KOPT-K1 (cell line): ENCODE measurements at regions not wholly inside any gene's neighbourhood (a gene's known extent, or its start where the extent isn't known, plus 50 kb on each side); places are given as distances from the start of the nearest gene placed in this dataset.

Source experiments
- H3K27ac ChIP-seq: fragments of 200-600 bp; sonication (generic); 2 replicates; pipeline ENCODE4 v1.5.1; 2016; ENCODE audit warnings: antibody characterized with exemption, mild to moderate bottlenecking, low read depth, low read length; ENCODE audit not compliant: poor library complexity, severe bottlenecking
- H3K36me3 ChIP-seq: fragments of 200-600 bp; sonication (generic); 2 replicates; pipeline ENCODE4 v1.5.1; 2017; ENCODE audit warnings: antibody characterized with exemption, mild to moderate bottlenecking, low read length, moderate library complexity; ENCODE audit not compliant: insufficient read depth
- H3K9me3 ChIP-seq: fragments of 200-600 bp; sonication (generic); 2 replicates; pipeline ENCODE4 v1.5.1; 2017; ENCODE audit warnings: antibody characterized with exemption, low read length, mild to moderate bottlenecking; ENCODE audit not compliant: insufficient read depth, poor library complexity, severe bottlenecking

GRCh38 chr4:189060104-189060503 is 880.6 kb upstream of the FRG1 start:
- H3K27ac ChIP-seq: no peak overlapping the region
- no peaks in the 10 kb centered on the region for H3K9me3 ChIP-seq
- H3K36me3 ChIP-seq: no peaks in the 10 kb centered on the region

GRCh38 chr4:189062047-189062820 is 878.4 kb upstream of the FRG1 start:
- H3K36me3 ChIP-seq: no peaks in the 10 kb centered on the region
- no peak overlapping the region for H3K27ac ChIP-seq
- H3K9me3 ChIP-seq: no peaks in the 10 kb centered on the region

- H3K9me3 ChIP-seq: no peaks in the 10 kb centered on the region
- no peaks in the 10 kb centered on the region for H3K36me3 ChIP-seq
- no peak overlapping the region for H3K27ac ChIP-seq
Observed at GRCh38 chr4:189069772-189070171, 870.9 kb upstream of the FRG1 start.

GRCh38 chr4:189071241-189071640 is 869.4 kb upstream of the FRG1 start:
- Histone ChIP-seq H3K9me3 (no peaks in the 10 kb centered on the region), H3K27ac (no peak overlapping the region), H3K36me3 (no peaks in the 10 kb centered on the region)

- Histone ChIP-seq H3K36me3 (no peaks in the 10 kb centered on the region), H3K27ac (no peak overlapping the region), H3K9me3 (no peaks in the 10 kb centered on the region)
Observed at GRCh38 chr4:189073739-189074138, 866.9 kb upstream of the FRG1 start.

GRCh38 chr4:189081826-189082225 is 858.8 kb upstream of the FRG1 start:
- no peak overlapping the region for H3K27ac ChIP-seq
- no peaks in the 10 kb centered on the region for H3K36me3 ChIP-seq
- no peaks in the 10 kb centered on the region for H3K9me3 ChIP-seq

GRCh38 chr4:189083769-189084168 is 856.9 kb upstream of the FRG1 start:
- no peaks in the 10 kb centered on the region for H3K9me3 ChIP-seq
- no peaks in the 10 kb centered on the region for H3K36me3 ChIP-seq
- H3K27ac ChIP-seq: no peak overlapping the region

- H3K27ac ChIP-seq: no peak overlapping the region
- H3K9me3 ChIP-seq: no peaks in the 10 kb centered on the region
Observed at GRCh38 chr4:189084671-189085070, 856.0 kb upstream of the FRG1 start.

GRCh38 chr4:189087971-189088370 is 852.7 kb upstream of the FRG1 start:
- Histone ChIP-seq H3K36me3 (no peaks in the 10 kb centered on the region), H3K9me3 (peaks cover 4% of the 10 kb centered on the region), H3K27ac (no peak overlapping the region)

More at GRCh38 chr4:189084671-189085070, 856.0 kb upstream of the FRG1 start:
- H3K36me3 ChIP-seq: no peaks in the 10 kb centered on the region

- Histone ChIP-seq H3K36me3 (no peaks in the 10 kb centered on the region), H3K27ac (no peak overlapping the region), H3K9me3 (peaks cover 4% of the 10 kb centered on the region)
Observed at GRCh38 chr4:189088780-189089179, 851.9 kb upstream of the FRG1 start.

GRCh38 chr4:189090174-189090814 is 850.4 kb upstream of the FRG1 start:
- no peak overlapping the region for H3K27ac ChIP-seq

GRCh38 chr4:189092581-189092980 is 848.1 kb upstream of the FRG1 start:
- H3K36me3 ChIP-seq: no peaks in the 10 kb centered on the region
- H3K27ac ChIP-seq: no peak overlapping the region
- H3K9me3 ChIP-seq: peaks cover 4% of the 10 kb centered on the region

More at GRCh38 chr4:189090174-189090814, 850.4 kb upstream of the FRG1 start:
- Histone ChIP-seq H3K36me3 (no peaks in the 10 kb centered on the region), H3K9me3 (peaks cover 4% of the 10 kb centered on the region)

GRCh38 chr4:189096108-189096507 is 844.6 kb upstream of the FRG1 start:
- peaks cover 4% of the 10 kb centered on the region for H3K9me3 ChIP-seq
- H3K36me3 ChIP-seq: no peaks in the 10 kb centered on the region
- H3K27ac ChIP-seq: no peak overlapping the region

- H3K9me3 ChIP-seq: peaks cover 3% of the 10 kb centered on the region
- no peaks in the 10 kb centered on the region for H3K36me3 ChIP-seq
- no peak overlapping the region for H3K27ac ChIP-seq
Observed at GRCh38 chr4:189096717-189097116, 844.0 kb upstream of the FRG1 start.

GRCh38 chr4:189098932-189099696 is 841.6 kb upstream of the FRG1 start:
- no peaks in the 10 kb centered on the region for H3K9me3 ChIP-seq

More at GRCh38 chr4:189098932-189099696, 841.6 kb upstream of the FRG1 start:
- Histone ChIP-seq H3K36me3 (no peaks in the 10 kb centered on the region), H3K27ac (no peak overlapping the region)
